ENCODE measurements at regions not wholly inside any gene's neighbourhood (a gene's known extent, or its start where the extent isn't known, plus 50 kb on each side); places are given as distances from the start of the nearest gene placed in this dataset.

GRCh38 chr5:32850817-32851496, 139.8 kb downstream of the NPR3 start:
- DNase-seq (ENCODE audit: extremely low read depth, insufficient read length): no peak
- Histone ChIP-seq H3K36me3 (ENCODE audit: control insufficient read depth, insufficient read depth, low read length) (no peaks in the 10 kb centered on the region), H3K27me3 (replicated peaks; ENCODE audit: control insufficient read depth, insufficient read depth, low read length) (no peaks in the 10 kb centered on the region), H3K4me3 (replicated peaks; ENCODE audit: low read depth, low read length) (no peak overlapping the region)
- TF ChIP-seq CTCF (IDR thresholded peaks at IDR 0.05; ENCODE audit: insufficient read depth, low read length, poor library complexity, severe bottlenecking): no peak

GRCh38 chr5:32851559-32852173, 140.5 kb downstream of the NPR3 start:
- DNase-seq (ENCODE audit: extremely low read depth, insufficient read length): no peak
- H3K4me3 ChIP-seq (replicated peaks; ENCODE audit: low read depth, low read length): no peak overlapping the region
- no peaks in the 10 kb centered on the region for H3K36me3 ChIP-seq (ENCODE audit: control insufficient read depth, insufficient read depth, low read length)
- no peaks in the 10 kb centered on the region for H3K27me3 ChIP-seq (replicated peaks; ENCODE audit: control insufficient read depth, insufficient read depth, low read length)
- TF ChIP-seq CTCF (IDR thresholded peaks at IDR 0.05; ENCODE audit: insufficient read depth, low read length, poor library complexity, severe bottlenecking): no peak

GRCh38 chr5:32852535-32852934, 141.4 kb downstream of the NPR3 start:
- H3K36me3 ChIP-seq (ENCODE audit: control insufficient read depth, insufficient read depth, low read length): no peaks in the 10 kb centered on the region
- DNase-seq (ENCODE audit: extremely low read depth, insufficient read length): no peak
- no peak overlapping the region for H3K4me3 ChIP-seq (replicated peaks; ENCODE audit: low read depth, low read length)
- H3K27me3 ChIP-seq (replicated peaks; ENCODE audit: control insufficient read depth, insufficient read depth, low read length): no peaks in the 10 kb centered on the region
- TF ChIP-seq CTCF (IDR thresholded peaks at IDR 0.05; ENCODE audit: insufficient read depth, low read length, poor library complexity, severe bottlenecking): peak; percentile 30

- TF ChIP-seq CTCF (IDR thresholded peaks at IDR 0.05; ENCODE audit: insufficient read depth, low read length, poor library complexity, severe bottlenecking): no peak
- Histone ChIP-seq H3K4me3 (replicated peaks; ENCODE audit: low read depth, low read length) (no peak overlapping the region), H3K27me3 (replicated peaks; ENCODE audit: control insufficient read depth, insufficient read depth, low read length) (no peaks in the 10 kb centered on the region), H3K36me3 (ENCODE audit: control insufficient read depth, insufficient read depth, low read length) (no peaks in the 10 kb centered on the region)
- no peak for DNase-seq (ENCODE audit: extremely low read depth, insufficient read length)
Observed at GRCh38 chr5:32852976-32853375, 141.9 kb downstream of the NPR3 start.

GRCh38 chr5:32854473-32854872, 143.4 kb downstream of the NPR3 start:
- Histone ChIP-seq H3K27me3 (replicated peaks; ENCODE audit: control insufficient read depth, insufficient read depth, low read length) (no peaks in the 10 kb centered on the region), H3K4me3 (replicated peaks; ENCODE audit: low read depth, low read length) (no peak overlapping the region), H3K36me3 (ENCODE audit: control insufficient read depth, insufficient read depth, low read length) (no peaks in the 10 kb centered on the region)
- no peak for TF ChIP-seq CTCF (IDR thresholded peaks at IDR 0.05; ENCODE audit: insufficient read depth, low read length, poor library complexity, severe bottlenecking)
- no peak for DNase-seq (ENCODE audit: extremely low read depth, insufficient read length)

Measured in GM06990 (cell line).